ENCODE measurements at regions not wholly inside any gene's neighbourhood (a gene's known extent, or its start where the extent isn't known, plus 50 kb on each side); places are given as distances from the start of the nearest gene placed in this dataset.
"Not testable (repeated sequence)": the region's sequence is repeated elsewhere in the genome, so short reads cannot be mapped to it uniquely, and the experiment has no call there.

DNA sequence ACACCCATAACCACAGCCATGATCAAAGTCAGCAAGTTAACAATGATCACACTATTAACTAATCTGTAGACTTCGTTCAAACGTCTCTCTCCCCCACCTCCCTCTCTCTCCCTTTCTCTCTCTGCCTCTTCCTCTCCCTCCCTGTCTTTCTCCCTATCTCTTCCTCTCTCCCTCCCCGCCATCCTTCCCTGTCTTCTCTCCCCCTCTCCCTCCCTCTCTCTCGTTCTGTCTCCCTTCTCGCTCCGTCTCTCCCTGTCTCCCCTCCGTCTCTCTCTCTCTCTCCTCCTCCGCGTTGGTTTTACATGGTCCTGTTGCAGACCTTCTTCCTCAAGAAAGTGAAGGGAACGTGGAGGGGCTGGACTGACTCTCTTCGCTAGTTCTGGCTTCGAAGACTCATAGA, 308.9 kb upstream of the FOXQ1 start:
- no peak for DNase-seq (ENCODE audit: low read depth)

DNA sequence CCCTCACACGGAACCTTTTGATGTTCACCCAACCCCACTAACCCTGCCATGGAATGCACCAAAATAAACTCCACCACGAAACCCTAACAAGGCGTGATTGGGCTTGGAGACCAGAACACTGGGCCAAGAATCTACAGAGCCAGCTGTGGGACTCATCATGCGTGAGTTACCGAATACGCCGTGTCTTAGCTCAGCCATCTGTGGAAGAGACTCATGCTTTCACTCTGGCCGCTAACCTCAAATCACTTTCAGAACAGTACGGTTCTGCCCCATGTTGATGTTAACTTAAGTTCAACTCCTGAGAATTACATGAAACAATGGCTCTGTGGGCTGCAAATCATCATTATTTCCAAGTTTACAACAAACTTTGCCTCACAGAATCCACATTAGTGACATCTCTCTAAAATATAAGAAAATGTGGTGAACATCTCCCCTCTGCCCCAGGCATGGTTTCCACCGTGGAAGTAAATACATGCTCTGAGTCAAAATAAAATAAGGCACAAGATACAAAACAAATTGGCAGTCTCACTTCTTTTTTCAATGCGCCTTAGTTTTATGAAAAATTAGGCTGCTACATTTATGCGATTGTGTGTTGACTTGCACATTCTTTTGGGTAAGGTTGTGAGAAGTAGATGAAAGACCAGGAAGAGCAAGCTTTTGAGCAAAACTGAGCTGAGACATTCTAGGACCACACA, 308.9 kb upstream of the EXOC2 start:
- DNase-seq (ENCODE audit: low read depth), result no peak

DNA sequence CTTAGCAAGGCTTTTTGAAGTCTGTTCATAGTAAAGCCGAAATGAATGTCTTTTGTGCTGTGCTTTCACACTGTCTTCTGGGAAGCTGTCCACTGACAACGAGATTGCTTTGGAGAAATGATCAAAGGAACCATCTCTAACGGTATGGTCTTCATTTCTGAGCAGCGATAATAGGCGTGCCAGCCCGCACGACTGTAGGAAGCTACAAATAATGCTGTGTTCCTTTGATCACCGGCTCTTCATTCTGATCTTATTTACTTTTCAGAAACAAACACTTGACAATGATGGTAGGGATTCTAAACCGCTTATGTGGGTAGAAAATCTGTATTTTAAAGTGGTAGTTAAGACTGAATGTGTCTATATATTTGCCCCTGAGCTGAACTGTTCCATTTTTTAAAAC, 306.6 kb upstream of the EXOC2 start:
- no peak for DNase-seq (ENCODE audit: low read depth)

DNA sequence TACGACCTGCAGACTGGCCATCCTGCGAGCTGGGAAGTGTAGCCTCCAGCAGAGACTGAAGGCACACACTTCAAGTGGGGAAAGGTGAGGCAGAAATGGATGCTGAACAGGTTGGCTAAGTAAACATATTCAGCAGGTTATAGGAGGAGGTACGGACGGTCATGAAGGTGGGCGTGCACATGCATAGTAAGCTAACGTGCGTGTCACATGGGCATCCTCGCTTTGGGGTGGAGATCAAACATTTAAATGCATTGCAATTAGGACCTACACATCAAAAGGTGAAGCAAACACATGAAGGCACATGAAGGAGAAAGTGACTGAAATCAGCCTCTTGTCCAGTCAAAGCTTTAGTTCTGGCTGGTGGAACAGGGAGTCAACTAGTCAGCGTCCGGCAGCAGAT, 305.6 kb upstream of the EXOC2 start:
- DNase-seq (ENCODE audit: low read depth), result no peak

DNA sequence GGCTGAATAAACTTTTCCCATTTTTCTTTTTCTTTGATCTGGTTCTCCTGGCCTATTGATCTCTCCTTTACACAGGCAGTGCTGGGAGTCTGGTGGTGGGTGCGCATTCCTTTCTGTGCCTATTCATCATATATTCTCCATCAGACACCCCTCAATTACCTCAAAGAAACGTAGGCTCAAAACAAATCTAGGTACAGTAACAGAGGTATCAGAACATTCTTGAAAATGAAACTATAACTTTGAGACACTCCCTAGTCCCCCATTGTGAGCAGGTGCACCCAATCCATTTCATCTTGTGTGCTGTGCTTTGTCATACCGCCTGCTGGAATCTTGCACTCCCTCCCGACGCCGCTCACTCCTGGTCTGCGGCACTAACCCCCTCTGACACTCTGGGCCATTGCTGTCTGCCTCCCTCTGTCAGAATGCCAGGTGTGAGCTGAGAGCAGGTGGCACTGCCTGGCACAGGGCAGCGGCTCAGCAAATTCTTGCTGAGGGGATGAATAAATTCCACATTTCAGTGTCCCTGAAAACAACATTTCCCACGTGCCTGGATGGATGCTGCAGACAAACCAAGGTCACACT, 303.4 kb upstream of the EXOC2 start:
- DNase-seq (ENCODE audit: low read depth), result no peak

DNA sequence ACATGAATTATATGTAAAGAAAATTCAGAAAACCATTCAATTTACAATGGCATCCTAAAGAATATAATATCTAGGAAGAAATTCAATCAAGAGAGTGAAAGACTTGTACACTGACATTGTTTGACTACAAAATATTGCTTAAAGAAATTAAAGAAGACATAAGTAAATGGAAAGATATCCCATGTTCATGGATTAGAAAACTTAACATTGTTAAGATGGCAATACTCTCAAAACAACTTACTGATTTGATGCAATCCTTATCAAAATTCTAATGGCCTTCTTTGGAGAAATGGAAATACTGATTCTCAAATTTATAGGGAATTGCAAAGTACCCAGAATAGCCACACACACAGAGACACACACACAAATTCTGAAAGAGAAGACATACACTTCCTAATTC, 298.3 kb upstream of the EXOC2 start:
- no peak for DNase-seq (ENCODE audit: low read depth)

DNA sequence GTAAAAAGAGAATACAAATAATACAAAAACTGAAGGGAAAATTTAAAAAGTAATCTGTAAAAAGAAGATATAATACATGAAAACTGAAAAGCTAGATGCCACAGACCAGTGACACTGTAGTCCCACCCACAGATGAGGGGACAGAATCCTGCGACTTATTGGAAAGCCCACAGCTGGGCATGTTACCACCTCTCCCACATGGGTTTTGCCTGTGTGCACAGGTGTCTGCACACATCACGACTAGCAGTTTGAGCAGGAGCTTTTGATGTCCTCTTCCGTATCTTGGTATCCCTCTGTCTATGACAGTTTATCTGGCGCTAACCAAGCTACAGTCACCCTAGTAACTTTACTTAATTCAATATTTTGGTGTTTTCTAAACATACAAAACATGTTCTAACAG, 291.1 kb upstream of the EXOC2 start:
- DNase-seq (ENCODE audit: low read depth), result no peak

DNA sequence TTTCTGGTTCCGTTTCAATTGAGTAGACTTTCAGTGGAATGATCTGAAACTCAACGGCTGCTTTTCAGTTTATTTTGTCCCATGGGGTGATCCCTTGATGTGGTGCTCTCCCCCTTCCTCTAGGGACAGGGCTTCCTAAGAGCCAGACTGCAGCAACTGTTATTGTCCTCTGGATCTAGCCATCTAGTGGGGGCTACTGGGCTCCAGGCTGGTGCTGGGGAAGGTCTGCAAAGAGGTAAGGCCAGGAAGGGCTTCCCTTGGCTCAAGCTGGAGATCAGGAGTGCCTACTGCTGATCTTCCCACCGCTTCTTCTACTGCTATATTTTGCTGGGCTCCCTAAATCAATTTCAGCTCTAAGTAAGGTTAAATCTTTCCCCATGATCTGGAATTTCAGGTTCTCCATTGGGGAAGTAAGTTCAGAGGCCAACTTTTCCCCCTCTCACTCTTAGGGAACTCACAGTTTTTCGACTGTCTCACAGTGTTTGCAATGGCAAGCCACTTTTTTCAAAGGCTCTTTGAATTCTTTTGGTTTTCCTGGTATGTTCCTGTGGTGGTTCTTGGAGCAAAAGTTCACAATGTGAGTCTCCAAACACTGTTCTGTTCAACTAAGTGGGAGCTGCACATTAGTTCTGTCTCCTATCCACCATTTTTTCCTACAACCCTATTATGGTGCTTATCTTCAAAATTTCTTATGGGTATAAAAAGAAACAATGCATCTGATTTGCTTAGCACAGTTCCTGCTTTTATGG, 286.2 kb upstream of the EXOC2 start:
- no peak for DNase-seq (ENCODE audit: low read depth)

DNA sequence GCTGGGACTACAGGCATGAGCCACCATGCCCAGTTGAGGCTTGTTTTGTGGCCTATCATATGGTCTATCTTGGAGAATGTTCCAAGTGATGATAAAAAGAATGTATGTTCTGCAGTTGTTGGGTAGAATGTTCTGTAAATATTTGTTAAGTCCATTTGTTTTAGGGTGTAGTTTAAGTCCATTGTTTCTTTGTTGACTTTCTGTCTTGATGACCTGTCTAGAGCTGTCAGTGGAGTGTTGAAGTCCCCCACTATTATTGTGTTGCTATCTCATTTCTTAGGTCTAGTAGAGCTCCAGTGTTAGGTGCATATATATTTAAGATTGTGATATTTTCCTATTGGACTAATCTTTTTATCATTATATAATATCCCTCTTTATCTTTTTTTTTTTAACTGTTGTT, 284.3 kb upstream of the EXOC2 start:
- DNase-seq (ENCODE audit: low read depth), result not testable (repeated sequence)

DNA sequence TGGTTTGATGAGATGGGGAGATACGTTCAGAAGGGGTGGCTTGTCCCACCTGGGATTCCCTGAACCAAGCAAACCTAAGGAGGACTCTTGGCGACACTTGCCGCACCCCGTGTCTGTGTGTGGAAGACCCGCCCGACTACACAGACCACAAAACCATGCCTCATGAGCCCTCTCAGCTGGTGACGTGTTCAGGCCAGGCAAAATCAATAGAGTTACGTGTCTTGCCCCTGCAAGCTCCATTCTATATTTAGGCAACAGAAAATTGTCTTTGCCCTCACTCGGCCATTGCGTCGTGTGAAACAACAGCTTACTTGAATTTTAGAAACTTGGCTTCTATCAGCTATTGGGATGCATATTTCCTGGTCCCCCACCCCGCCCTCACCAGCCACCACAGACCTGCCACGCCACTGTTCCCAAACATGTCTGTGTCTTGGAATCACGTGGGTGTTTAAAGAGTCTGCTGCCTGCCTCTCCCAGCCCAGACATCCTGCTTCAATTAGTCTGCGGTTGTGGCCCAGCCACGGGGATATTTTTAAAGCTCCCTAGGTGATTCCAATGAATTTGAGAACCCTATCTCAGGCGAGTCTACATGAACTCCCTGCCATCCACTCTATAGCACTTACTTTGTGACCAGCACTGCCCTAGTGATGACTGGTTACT, 279.2 kb upstream of the EXOC2 start:
- no peak for DNase-seq (ENCODE audit: low read depth)

DNA sequence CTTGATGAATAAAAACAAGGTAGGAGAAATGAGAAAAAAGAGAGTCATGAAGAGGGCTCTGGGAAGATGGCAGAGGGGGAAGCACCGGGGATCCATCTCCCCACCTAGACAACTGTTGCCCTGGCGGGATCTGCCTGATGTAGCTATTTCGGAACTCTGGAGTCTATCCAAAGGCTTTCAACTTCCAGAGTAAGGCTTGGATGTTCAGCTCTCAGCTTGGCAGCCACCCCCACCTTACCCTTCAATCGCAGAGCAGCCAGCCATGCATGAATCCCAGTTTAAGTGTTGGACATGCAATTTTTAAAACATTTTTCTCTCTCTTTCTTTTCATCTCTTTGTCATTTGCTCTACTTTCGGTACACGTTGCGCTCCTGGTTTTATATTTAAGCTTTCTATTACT, 275.9 kb upstream of the EXOC2 start:
- no peak for DNase-seq (ENCODE audit: low read depth)

DNA sequence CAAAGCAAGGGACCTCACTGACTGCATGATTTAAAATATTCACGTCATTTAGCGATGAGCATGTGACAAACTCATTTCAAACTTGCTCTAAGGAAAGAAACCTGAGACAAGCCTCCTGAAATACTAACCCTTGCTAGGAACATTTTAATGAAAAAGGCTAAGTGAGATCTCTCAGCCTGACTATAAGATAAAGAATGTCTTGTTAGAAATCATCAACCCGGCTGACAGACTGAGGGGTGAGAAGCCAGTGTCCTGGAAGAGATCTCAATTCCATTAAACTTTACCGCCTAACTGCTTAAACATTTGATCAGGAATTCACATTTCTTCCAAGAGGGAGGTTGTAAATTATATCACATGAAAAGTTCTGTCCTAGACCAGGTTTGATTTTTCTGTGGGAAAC, 274.8 kb upstream of the EXOC2 start:
- no peak for DNase-seq (ENCODE audit: low read depth)

DNA sequence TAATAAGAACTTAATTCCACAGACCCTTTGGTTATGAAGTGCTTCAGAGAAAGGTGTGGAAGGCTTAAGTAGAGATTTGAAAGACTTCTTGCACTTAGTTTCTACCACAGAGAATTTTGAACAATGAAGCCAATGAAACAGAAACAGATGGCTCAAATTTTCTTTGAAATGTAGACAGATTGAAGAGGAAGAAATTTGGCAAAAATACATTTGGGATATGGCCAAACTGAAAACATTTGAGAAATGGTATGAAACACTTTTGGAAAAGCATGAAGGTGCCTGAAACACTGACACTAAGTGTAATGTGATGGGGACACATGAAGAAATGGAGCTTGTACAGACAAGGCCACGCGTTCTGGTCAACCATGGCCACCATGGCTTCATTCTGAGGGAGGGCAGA, 272.4 kb upstream of the EXOC2 start:
- no peak for DNase-seq (ENCODE audit: low read depth)

DNA sequence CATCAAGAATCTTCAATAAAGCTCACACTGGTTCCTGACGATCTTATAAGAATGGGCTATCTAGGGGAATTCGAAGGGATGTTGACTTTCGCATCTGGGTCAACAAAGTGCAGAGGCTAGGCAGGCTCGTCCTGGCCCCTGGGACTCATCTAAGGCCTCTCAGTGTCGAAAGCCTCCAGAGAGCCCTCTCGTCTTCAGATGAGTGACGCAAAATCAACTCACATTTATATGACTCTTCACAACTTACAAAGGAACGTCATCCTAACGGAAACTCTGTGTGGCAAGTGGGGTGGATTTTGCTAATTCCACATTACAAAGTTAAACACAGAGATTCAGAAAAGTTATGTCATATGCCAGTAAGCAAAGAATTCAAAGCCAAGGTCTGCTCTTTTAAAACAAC, 270.5 kb upstream of the EXOC2 start:
- DNase-seq (ENCODE audit: low read depth), result no peak

DNA sequence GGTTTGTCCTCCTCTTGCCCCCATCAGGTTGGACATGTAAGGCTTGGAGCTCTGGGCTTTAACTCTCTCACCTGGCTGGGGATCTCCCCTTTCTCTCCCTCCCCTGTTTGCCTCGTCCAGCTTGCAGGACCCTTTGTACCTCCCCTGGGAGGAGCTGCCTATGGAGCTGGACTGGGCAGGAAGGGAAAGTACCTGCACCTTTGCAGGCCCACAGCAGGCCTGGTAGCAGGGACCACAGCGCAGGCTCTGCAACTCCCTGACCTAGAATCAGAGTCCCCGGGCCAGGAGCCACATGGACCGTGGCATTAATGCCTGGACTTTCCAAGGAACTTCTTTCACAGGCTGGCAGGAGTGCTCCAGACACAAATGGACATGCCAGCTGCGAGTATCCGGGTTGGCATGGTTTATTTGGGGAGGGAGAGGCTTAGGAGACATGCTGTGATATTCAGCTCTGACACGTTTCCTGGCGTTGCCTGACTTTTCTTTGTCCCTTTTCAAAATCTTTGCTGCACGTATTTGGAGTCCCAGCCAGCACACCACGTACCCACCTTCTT, 268.5 kb upstream of the EXOC2 start:
- no peak for DNase-seq (ENCODE audit: low read depth)

DNA sequence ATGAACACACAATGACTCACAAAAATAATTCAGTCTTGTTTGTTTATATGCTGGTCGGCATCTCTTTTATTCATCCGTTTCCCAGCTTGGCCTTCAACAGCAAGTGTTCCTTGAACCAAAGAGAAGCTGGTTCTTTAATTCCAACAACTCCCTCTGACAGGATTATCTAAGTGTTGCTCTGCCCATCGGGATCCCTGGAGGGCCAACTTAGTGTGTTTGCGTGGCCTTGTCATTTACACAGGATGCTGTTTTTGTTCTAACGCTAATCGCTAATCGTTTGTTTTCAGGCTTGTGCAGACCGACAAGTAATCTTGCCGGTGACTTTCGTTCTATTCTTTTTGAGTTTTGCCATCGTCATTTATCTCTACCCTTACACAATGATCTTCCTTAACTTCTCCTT, 267.4 kb upstream of the EXOC2 start:
- no peak for DNase-seq (ENCODE audit: low read depth)

DNA sequence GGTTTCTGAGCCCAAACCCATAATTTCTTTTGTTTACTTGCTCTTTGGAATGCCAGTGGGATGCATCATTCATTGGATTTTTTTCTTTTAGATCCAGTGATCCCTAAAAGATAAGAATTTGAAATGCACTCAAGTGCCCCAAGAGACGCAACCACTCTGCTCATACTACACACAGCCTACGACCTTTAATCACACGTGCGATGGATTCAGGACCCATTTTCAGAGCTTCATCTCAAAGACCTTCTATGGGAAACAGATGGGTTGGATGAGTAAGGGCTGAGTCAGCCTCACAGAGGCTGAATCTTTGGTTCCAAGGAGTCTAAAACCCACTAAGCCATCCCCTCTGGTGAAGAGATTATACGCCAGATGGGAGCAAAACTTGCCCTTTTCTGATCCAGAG, 265.5 kb upstream of the EXOC2 start:
- DNase-seq (ENCODE audit: low read depth), result no peak

DNA sequence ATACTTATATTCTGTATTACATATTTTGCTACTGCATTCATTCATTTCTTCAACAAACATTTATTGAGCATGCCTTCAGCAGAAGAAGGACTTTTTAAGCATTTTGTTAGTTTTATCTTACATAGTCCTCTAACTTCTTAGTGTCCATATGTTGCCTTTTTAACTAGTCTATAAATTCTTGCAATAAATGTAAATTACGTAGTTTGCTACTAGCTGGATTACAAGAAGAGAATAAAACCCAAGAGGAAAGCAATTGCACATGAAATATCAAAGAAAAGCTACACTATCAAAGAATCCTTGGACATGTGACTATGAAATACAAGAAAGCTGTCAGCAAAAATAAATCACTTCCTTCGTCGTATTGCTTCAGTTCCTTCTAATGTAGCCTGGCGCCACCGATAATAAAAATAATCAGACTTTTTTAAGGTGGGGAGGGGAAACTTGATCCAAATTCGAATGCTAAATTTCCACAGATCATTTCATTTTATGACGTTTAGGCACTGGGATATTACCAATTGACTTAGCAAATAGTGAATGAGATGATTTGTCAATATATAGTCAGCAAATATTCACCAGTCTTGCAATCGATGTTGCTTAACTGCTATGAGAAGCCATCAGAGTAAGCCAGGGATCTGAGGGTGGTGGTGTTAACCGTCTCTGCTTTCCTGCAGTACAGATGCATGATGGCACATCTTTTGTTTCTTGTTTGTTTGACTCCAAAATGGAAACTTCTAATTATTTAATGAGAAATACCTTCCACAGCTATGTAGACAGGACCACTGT, 258.7 kb upstream of the EXOC2 start:
- DNase-seq (ENCODE audit: low read depth), result no peak

DNA sequence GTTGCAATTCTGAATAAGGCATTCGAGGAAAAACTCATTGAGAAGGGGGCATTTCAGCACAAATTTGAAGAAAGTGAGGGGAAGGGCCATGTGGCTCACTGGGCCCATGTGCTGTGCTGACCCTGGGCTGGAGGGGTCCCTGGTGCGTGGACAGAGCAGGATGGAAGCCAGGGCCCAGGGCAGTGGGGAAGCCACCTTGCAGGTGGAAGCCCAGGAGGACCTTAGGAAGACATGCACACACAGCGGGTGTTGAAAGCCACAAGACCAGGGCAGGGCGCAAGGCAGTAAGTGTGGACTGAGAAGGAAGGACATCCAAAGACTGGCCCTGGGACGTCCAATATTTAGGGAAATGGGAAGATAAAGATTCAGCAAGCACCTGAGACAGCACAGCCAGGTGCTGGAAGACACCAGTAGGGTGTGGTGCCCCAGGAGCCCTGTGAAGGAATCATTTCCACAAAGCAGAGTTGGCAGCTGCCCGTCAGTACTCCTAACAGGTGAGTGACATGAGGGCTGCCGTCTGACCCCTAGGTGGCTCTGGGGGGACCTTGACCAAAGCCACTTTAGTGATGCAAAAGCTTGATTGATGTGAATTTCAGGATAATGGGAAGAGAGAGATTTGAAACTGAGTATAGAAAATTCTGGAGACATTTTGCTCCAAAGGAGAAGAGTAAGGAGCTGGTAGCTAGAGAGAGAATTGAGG, 254.4 kb upstream of the EXOC2 start:
- DNase-seq (ENCODE audit: low read depth), result no peak

DNA sequence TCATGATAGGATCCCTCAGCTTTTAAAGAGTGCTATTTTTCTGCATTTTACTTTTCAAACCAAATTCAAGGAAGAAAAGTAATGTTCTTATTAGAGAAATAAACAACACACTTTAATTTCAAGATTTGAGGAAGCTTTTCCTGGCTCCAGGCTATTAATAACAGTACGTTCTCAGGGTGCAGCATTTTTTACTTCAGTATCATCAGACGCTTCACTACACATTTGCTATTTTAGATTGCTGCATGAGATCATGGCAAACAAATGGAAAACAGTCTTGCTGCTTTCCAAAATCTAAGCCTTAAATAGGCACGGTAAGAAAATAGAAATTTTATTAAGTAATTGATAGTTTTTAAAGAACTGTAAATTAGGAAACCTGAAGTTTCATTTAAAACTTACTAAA, 253.6 kb upstream of the EXOC2 start:
- DNase-seq (ENCODE audit: low read depth), result no peak

DNA sequence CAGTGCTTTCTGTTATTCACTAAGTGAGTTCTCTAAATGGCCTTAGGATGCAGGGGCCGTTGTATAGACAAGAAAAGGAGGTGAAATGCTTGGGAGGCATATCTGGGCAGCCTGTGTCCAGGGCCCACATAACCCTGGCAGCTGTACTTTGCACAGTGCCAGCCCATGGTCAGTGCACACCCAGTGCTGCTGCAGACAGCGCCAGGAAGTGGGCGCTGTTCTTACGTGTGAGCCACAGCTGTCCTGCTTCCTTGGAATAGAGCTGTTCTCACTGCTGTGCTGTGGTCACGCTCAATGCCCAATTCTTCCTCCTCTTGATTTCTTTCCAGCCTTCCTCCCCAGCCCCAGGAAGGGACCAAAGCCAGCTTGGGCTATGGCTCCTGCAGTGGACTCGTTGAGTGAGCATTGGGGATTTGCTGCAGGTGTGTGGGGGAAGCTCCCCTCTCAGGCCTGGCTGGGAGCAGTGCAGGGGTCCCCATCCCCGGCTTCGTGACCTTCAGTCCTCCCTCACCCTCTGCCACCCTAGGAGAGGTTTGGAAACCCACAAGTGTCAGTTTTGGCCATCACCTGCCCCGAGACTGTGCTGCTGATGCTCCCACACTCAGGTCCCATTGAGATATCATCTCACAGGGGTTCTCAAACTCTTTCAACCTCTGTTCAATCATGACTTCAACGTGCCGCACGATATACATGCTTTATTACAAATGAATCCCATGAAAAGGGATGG, 246.8 kb upstream of the EXOC2 start:
- DNase-seq (ENCODE audit: low read depth), result no peak

Measured in activated T-cell treated with anti-CD3 and anti-CD28 coated beads for 24 hours (primary cell).